HS-5 (cell line): ENCODE measurements at regions not wholly inside any gene's neighbourhood (a gene's known extent, or its start where the extent isn't known, plus 50 kb on each side); places are given as distances from the start of the nearest gene placed in this dataset.

Experiments
- DNase-seq: peaks from one replicate; pipeline ENCODE4 v3.0.0-alpha.2; 2012; ENCODE audit warnings: low read depth

- DNase-seq: no peak
These were observed 446.3 kb downstream of the SOX6 start for GRCh38 chr11:15909937-15910598.

GRCh38 chr11:15910761-15911160 lies 445.6 kb downstream of the SOX6 start:
- DNase-seq: no peak

- no peak for DNase-seq
These were observed 444.8 kb downstream of the SOX6 start for GRCh38 chr11:15911377-15912044.

GRCh38 chr11:15912291-15912690 lies 444.1 kb downstream of the SOX6 start:
- no peak for DNase-seq

DNA sequence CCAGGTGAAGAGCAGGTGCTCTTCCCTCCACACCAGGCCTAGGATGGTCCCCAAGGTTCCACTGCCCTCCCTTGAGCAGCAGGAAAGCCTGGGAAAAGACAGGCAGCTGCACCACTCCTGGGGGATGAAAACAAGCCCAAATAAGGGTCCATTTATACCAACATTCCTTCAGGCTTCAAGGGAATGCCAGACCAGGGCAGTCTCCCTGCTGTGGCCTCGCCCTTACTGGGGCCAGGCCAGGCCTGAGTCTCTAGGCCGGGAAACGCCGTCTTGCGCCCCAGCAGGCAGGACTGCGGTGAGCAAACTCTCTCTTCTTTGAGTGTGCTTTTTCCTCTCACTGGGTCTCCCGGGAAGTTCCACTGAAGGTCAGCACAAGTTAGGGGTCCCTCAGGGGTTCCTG lies 443.5 kb downstream of the SOX6 start:
- DNase-seq: no peak

DNA sequence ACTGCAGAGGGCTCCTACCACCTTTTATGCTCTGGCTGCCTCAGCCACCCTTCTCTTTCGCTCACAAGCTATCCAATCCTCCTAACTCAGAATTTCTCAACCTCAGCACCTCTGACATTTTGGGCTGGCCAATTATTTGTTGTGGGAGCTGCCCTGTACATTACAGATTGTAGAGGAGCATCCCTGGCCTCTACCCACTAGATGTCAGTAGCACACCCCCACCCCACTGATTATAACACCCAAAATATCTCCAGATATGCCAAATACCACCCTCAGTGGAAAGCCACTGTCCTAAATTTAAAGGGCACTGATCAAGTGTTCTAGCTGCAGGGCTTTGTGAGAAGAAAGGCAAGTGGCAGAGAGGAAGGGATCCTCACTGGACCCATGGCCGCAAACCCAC lies 443.1 kb downstream of the SOX6 start:
- no peak for DNase-seq
